Keratinocyte (primary cell): ENCODE measurements at regions not wholly inside any gene's neighbourhood (a gene's known extent, or its start where the extent isn't known, plus 50 kb on each side); places are given as distances from the start of the nearest gene placed in this dataset.

ENCODE experiments used
- DNase-seq: peaks from one replicate; pipeline ENCODE4 v3.0.0-alpha.2; 2011; ENCODE audit warnings: low read depth, missing footprints, low spot score
- FAIRE-seq: peaks from 2 replicates; lab custom pipeline; 2011; peaks lifted over from hg19 to GRCh38; lab: Jason Lieb, UNC
- H2AFZ ChIP-seq: 2 replicates; pipeline ENCODE4 v1.6.0; 2012; ENCODE audit warnings: low read length, control low read depth, inconsistent platforms; ENCODE audit not compliant: control insufficient read depth
- H3K27ac ChIP-seq: 2 replicates; pipeline ENCODE4 v1.5.1; 2011; ENCODE audit warnings: low read length; ENCODE audit not compliant: control insufficient read depth, insufficient read depth
- H3K27me3 ChIP-seq: 3 replicates; pipeline ENCODE4 v1.6.0; 2011; ENCODE audit warnings: low read length; ENCODE audit not compliant: control insufficient read depth, insufficient read depth; ENCODE audit errors: extremely low read depth
- H3K36me3 ChIP-seq, 2 experiments: 2 replicates in 1 of 2; 3 replicates in 1 of 2; pipeline ENCODE4 v1.5.1; 2011; ENCODE audit warnings: low read length in 2 of 2, mild to moderate bottlenecking in 1 of 2; ENCODE audit not compliant: control insufficient read depth in 2 of 2, insufficient read depth in 2 of 2; ENCODE audit errors: extremely low read depth in 1 of 2
- H3K4me1 ChIP-seq: 3 replicates; pipeline ENCODE4 v1.5.1; 2011; ENCODE audit warnings: low read length; ENCODE audit not compliant: control insufficient read depth, insufficient read depth; ENCODE audit errors: extremely low read depth
- H3K4me2 ChIP-seq: 3 replicates; pipeline ENCODE4 v1.6.0; 2011; ENCODE audit warnings: low read depth, low read length; ENCODE audit not compliant: control insufficient read depth, insufficient read depth; ENCODE audit errors: extremely low read depth
- H3K4me3 ChIP-seq, 3 experiments: fragments of 200-600 bp in 1 of 3; sonication (generic) in 1 of 3; 2 replicates in 2 of 3; 3 replicates in 1 of 3; pipeline ENCODE4 v1.5.1; 2011 to 2016; ENCODE audit warnings: low read length in 3 of 3, mild to moderate bottlenecking in 3 of 3, control low read depth in 2 of 3, inconsistent platforms in 1 of 3, low read depth in 1 of 3, mixed read lengths in 1 of 3, mixed run types in 1 of 3, moderate library complexity in 1 of 3; ENCODE audit not compliant: control insufficient read depth in 2 of 3, insufficient read depth in 2 of 3; ENCODE audit errors: extremely low read depth in 1 of 3
- H3K79me2 ChIP-seq: 2 replicates; pipeline ENCODE4 v1.6.0; 2012; ENCODE audit warnings: low read length; ENCODE audit not compliant: control insufficient read depth, insufficient read depth
- H3K9ac ChIP-seq: 3 replicates; pipeline ENCODE4 v1.6.0; 2011; ENCODE audit warnings: low read length; ENCODE audit not compliant: control insufficient read depth, insufficient read depth; ENCODE audit errors: extremely low read depth
- H3K9me1 ChIP-seq: 3 replicates; pipeline ENCODE4 v1.6.0; 2011; ENCODE audit warnings: low read length; ENCODE audit not compliant: control insufficient read depth, insufficient read depth; ENCODE audit errors: extremely low read depth
- H3K9me3 ChIP-seq: 2 replicates; pipeline ENCODE4 v1.5.1; 2012; ENCODE audit warnings: low read depth, low read length; ENCODE audit not compliant: control insufficient read depth
- H4K20me1 ChIP-seq: 3 replicates; pipeline ENCODE4 v1.6.0; 2011; ENCODE audit warnings: low read length; ENCODE audit not compliant: control insufficient read depth, insufficient read depth; ENCODE audit errors: extremely low read depth
- EZH2 ChIP-seq: IDR thresholded peaks from one replicate; pipeline ENCODE4 v1.6.1; 2012; ENCODE audit warnings: inconsistent platforms, mild to moderate bottlenecking, low read length, moderate library complexity
- dilution Hi-C: fragments of 300-500 bp; cut with MboI; formaldehyde crosslinking; loops from one replicate; pipeline ENCODE4 v1.7.0; 2020; ENCODE audit warnings: low sequenced_read_pairs; ENCODE audit not compliant: extremely low pct_ligation_motif_present
- TF ChIP-seq, protein P1 (sequence below), 3 experiments: IDR thresholded peaks in 1 of 3; conservative IDR thresholded peaks in 1 of 3; optimal IDR thresholded peaks in 1 of 3; 2 replicates in 2 of 3; 3 replicates in 1 of 3; pipeline versions ENCODE3 to v1.5.1; 2011; ENCODE audit warnings: low read length in 3 of 3, mild to moderate bottlenecking in 3 of 3, moderate library complexity in 2 of 3, control low read depth in 1 of 3, inconsistent platforms in 1 of 3; ENCODE audit not compliant: insufficient read depth in 2 of 3; ENCODE audit errors: extremely low read depth in 1 of 3

GRCh38 chr6:960356-960755 lies 267.4 kb upstream of the EXOC2 start:
- H3K27me3 ChIP-seq = no peaks in the 10 kb centered on the region
- H3K9me3 ChIP-seq = no peaks in the 10 kb centered on the region
- FAIRE-seq (no peak), DNase-seq (no peak)
- no peak overlapping the region for H2AFZ ChIP-seq
- H3K9ac ChIP-seq = no peak overlapping the region
- H3K4me2 ChIP-seq = no peak overlapping the region
- H4K20me1 ChIP-seq = no peaks in the 10 kb centered on the region
- no peaks in the 10 kb centered on the region for H3K79me2 ChIP-seq
- H3K4me3 ChIP-seq = no peak overlapping the region
- no peak for TF ChIP-seq EZH2
- TF ChIP-seq, protein P1, sequence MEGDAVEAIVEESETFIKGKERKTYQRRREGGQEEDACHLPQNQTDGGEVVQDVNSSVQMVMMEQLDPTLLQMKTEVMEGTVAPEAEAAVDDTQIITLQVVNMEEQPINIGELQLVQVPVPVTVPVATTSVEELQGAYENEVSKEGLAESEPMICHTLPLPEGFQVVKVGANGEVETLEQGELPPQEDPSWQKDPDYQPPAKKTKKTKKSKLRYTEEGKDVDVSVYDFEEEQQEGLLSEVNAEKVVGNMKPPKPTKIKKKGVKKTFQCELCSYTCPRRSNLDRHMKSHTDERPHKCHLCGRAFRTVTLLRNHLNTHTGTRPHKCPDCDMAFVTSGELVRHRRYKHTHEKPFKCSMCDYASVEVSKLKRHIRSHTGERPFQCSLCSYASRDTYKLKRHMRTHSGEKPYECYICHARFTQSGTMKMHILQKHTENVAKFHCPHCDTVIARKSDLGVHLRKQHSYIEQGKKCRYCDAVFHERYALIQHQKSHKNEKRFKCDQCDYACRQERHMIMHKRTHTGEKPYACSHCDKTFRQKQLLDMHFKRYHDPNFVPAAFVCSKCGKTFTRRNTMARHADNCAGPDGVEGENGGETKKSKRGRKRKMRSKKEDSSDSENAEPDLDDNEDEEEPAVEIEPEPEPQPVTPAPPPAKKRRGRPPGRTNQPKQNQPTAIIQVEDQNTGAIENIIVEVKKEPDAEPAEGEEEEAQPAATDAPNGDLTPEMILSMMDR (optimal IDR thresholded peaks at IDR 0.05 in 1 of 3, IDR thresholded peaks at IDR 0.05 in 1 of 3, conservative IDR thresholded peaks at IDR 0.05 in 1 of 3; ENCODE audit: extremely low read depth in 1 of 3, insufficient read depth in 2 of 3, low read length in 3 of 3) = no peak
- H3K36me3 ChIP-seq = no peaks in the 10 kb centered on the region
- dilution Hi-C loops = no loop called here
- no peaks in the 10 kb centered on the region for H3K9me1 ChIP-seq
- no peaks in the 10 kb centered on the region for H3K4me1 ChIP-seq
- H3K27ac ChIP-seq = no peak overlapping the region

- Histone ChIP-seq H3K9me3 (no peaks in the 10 kb centered on the region), H4K20me1 (no peaks in the 10 kb centered on the region), H3K9me1 (no peaks in the 10 kb centered on the region), H3K4me3 (no peak overlapping the region), H3K36me3 (no peaks in the 10 kb centered on the region), H3K79me2 (no peaks in the 10 kb centered on the region), H3K27me3 (peaks cover 2% of the 10 kb centered on the region), H3K4me1 (no peaks in the 10 kb centered on the region), H3K27ac (no peak overlapping the region), H2AFZ (no peak overlapping the region), H3K4me2 (no peak overlapping the region), H3K9ac (no peak overlapping the region)
- DNase-seq (no peak), FAIRE-seq (no peak)
- dilution Hi-C loops = no loop called here
- TF ChIP-seq, protein P1 (optimal IDR thresholded peaks at IDR 0.05 in 1 of 3, IDR thresholded peaks at IDR 0.05 in 1 of 3, conservative IDR thresholded peaks at IDR 0.05 in 1 of 3; ENCODE audit: extremely low read depth in 1 of 3, insufficient read depth in 2 of 3, low read length in 3 of 3) = no peak
- no peak for TF ChIP-seq EZH2
These were observed 265.5 kb upstream of the EXOC2 start for GRCh38 chr6:958488-958887.
